H9 (cell line): ENCODE measurements at regions not wholly inside any gene's neighbourhood (a gene's known extent, or its start where the extent isn't known, plus 50 kb on each side); places are given as distances from the start of the nearest gene placed in this dataset.

Experiments used
- DNase-seq: peaks from one replicate; pipeline ENCODE4 v3.0.0-alpha.2; 2017
- H2AFZ ChIP-seq: one replicate; pipeline ENCODE4 v1.6.1; 2013; ENCODE audit warnings: mild to moderate bottlenecking, low read length, control low read depth, moderate library complexity
- H2AK5ac ChIP-seq: 2 replicates; pipeline ENCODE4 v1.6.1; 2013; ENCODE audit warnings: low read length, control low read depth, mixed read lengths; ENCODE audit not compliant: insufficient read length
- H2BK120ac ChIP-seq: one replicate; pipeline ENCODE4 v1.6.1; 2013; ENCODE audit warnings: low read depth, mild to moderate bottlenecking, low read length, control low read depth, inconsistent platforms; ENCODE audit not compliant: poor library complexity, severe bottlenecking
- H2BK12ac ChIP-seq: 2 replicates; pipeline ENCODE4 v1.6.1; 2013; ENCODE audit warnings: low read length, control low read depth, mixed read lengths, low read depth; ENCODE audit not compliant: insufficient read length
- H2BK15ac ChIP-seq: 2 replicates; pipeline ENCODE4 v1.6.1; 2013; ENCODE audit warnings: low read depth, low read length, control low read depth
- H2BK20ac ChIP-seq: one replicate; pipeline ENCODE4 v1.6.1; 2013; ENCODE audit warnings: low read depth, mild to moderate bottlenecking, low read length, control low read depth, inconsistent platforms; ENCODE audit not compliant: poor library complexity, severe bottlenecking
- H2BK5ac ChIP-seq: 2 replicates; pipeline ENCODE4 v1.6.1; 2013; ENCODE audit warnings: low read length, control low read depth, mixed read lengths; ENCODE audit not compliant: insufficient read length
- H3K14ac ChIP-seq: 2 replicates; pipeline ENCODE4 v1.6.1; 2013; ENCODE audit warnings: low read length, control low read depth; ENCODE audit not compliant: insufficient read depth
- H3K18ac ChIP-seq: 2 replicates; pipeline ENCODE4 v1.6.1; 2013; ENCODE audit warnings: low read depth, mild to moderate bottlenecking, mixed read lengths, low read length, control low read depth; ENCODE audit not compliant: insufficient read length
- H3K23ac ChIP-seq: 2 replicates; pipeline ENCODE4 v1.6.1; 2013; ENCODE audit warnings: low read length, control low read depth, mixed read lengths, low read depth; ENCODE audit not compliant: insufficient read length
- H3K23me2 ChIP-seq: 2 replicates; pipeline ENCODE4 v1.6.1; 2013; ENCODE audit warnings: low read depth, mild to moderate bottlenecking, mixed read lengths, low read length, control low read depth; ENCODE audit not compliant: insufficient read length, poor library complexity, severe bottlenecking
- H3K27ac ChIP-seq: 2 replicates; pipeline ENCODE4 v1.5.1; 2013; ENCODE audit warnings: low read length, control low read depth, mixed read lengths, low read depth; ENCODE audit not compliant: insufficient read length
- H3K27me3 ChIP-seq: 2 replicates; pipeline ENCODE4 v1.6.1; 2013; ENCODE audit warnings: low read length, control low read depth, inconsistent platforms; ENCODE audit not compliant: insufficient read depth
- H3K4ac ChIP-seq: 2 replicates; pipeline ENCODE4 v1.6.1; 2013; ENCODE audit warnings: low read depth, mild to moderate bottlenecking, control low read depth, inconsistent platforms, low read length, moderate library complexity
- H3K4me1 ChIP-seq: 2 replicates; pipeline ENCODE4 v1.6.1; 2013; ENCODE audit warnings: low read length, control low read depth, inconsistent platforms; ENCODE audit not compliant: insufficient read depth
- H3K4me2 ChIP-seq: 2 replicates; pipeline ENCODE4 v1.6.1; 2013; ENCODE audit warnings: low read length, control low read depth, mixed read lengths; ENCODE audit not compliant: insufficient read length, insufficient read depth
- H3K56ac ChIP-seq: 2 replicates; pipeline ENCODE4 v1.6.1; 2013; ENCODE audit warnings: low read depth, mild to moderate bottlenecking, mixed read lengths, low read length, control low read depth; ENCODE audit not compliant: insufficient read length
- H3K79me1 ChIP-seq: 2 replicates; pipeline ENCODE4 v1.6.1; 2013; ENCODE audit warnings: low read depth, mild to moderate bottlenecking, moderate library complexity, low read length, control low read depth, inconsistent platforms; ENCODE audit not compliant: insufficient read depth, poor library complexity, severe bottlenecking
- H3K79me2 ChIP-seq: 2 replicates; pipeline ENCODE4 v1.6.1; 2013; ENCODE audit warnings: low read length, control low read depth, inconsistent platforms; ENCODE audit not compliant: insufficient read depth
- H3K9ac ChIP-seq: 2 replicates; pipeline ENCODE4 v1.6.1; 2013; ENCODE audit warnings: low read length, control low read depth, mixed read lengths; ENCODE audit not compliant: insufficient read length; ENCODE audit errors: extremely low read depth
- H3K9me3 ChIP-seq: one replicate; pipeline ENCODE4 v1.6.1; 2013; ENCODE audit warnings: low read depth, low read length, inconsistent platforms; ENCODE audit not compliant: control insufficient read depth
- H3T11ph ChIP-seq: one replicate; pipeline ENCODE4 v1.6.1; 2013; ENCODE audit warnings: mild to moderate bottlenecking, low read length, control low read depth, inconsistent platforms
- H4K20me1 ChIP-seq: one replicate; pipeline ENCODE4 v1.6.1; 2013; ENCODE audit not compliant: control insufficient read depth, insufficient read length, insufficient read depth
- H4K5ac ChIP-seq: 2 replicates; pipeline ENCODE4 v1.6.1; 2013; ENCODE audit warnings: low read depth, mild to moderate bottlenecking, mixed read lengths, low read length, control low read depth; ENCODE audit not compliant: insufficient read length
- H4K8ac ChIP-seq: replicated peaks from 2 replicates; pipeline ENCODE4 v1.6.1; 2013; ENCODE audit warnings: low read length, control low read depth, mixed read lengths, low read depth; ENCODE audit not compliant: insufficient read length
- H4K91ac ChIP-seq: 2 replicates; pipeline ENCODE4 v1.6.1; 2013; ENCODE audit warnings: low read depth, mild to moderate bottlenecking, moderate library complexity, mixed read lengths, low read length, control low read depth; ENCODE audit not compliant: insufficient read length
- H3K27ac Mint-ChIP-seq, 3 experiments: 2 replicates in 2 of 3; 3 replicates in 1 of 3; pipeline ENCODE4 v1.8.0; 2020 to 2021; ENCODE audit warnings: mixed read lengths in 3 of 3, mild to moderate bottlenecking in 1 of 3, moderate library complexity in 1 of 3
- H3K27me3 Mint-ChIP-seq: 2 replicates; pipeline ENCODE4 v1.8.0; 2021; ENCODE audit warnings: low read depth, mild to moderate bottlenecking, moderate library complexity, mixed read lengths
- H3K36me3 Mint-ChIP-seq, 3 experiments: 2 replicates in 2 of 3; 3 replicates in 1 of 3; pipeline ENCODE4 v1.8.0; 2020 to 2021; ENCODE audit warnings: low read depth in 3 of 3, mixed read lengths in 3 of 3; ENCODE audit not compliant: insufficient read depth in 1 of 3
- H3K4me1 Mint-ChIP-seq, 2 experiments: 2 replicates each; pipeline ENCODE4 v1.8.0; 2020; ENCODE audit warnings: mixed read lengths in 2 of 2
- H3K4me3 Mint-ChIP-seq, 2 experiments: 2 replicates in 1 of 2; 3 replicates in 1 of 2; pipeline ENCODE4 v1.8.0; 2020 to 2021; ENCODE audit warnings: mild to moderate bottlenecking in 2 of 2, mixed read lengths in 2 of 2, moderate library complexity in 1 of 2
- H3K9me3 Mint-ChIP-seq, 2 experiments: 2 replicates in 1 of 2; 3 replicates in 1 of 2; pipeline ENCODE4 v1.8.0; 2020; ENCODE audit warnings: mild to moderate bottlenecking in 2 of 2, mixed read lengths in 2 of 2, moderate library complexity in 1 of 2
- WGBS: extraction: QIAGEN DNeasy Blood & Tissue Kit; methylation state at CpG from one replicate; pipeline ENCODE4 v1.1.7; 2013; ENCODE audit warnings: missing lambda C conversion rate, low lambda C conversion rate, mixed read lengths; ENCODE audit not compliant: insufficient read length; ENCODE audit errors: extremely low coverage; 5-methylcytosine and 5-hydroxymethylcytosine counted together
- TF ChIP-seq, protein P1 (sequence below): fragments of 200-600 bp; sonication (generic); conservative IDR thresholded peaks from 3 replicates; pipeline ENCODE4 v1.8.0; 2021; ENCODE audit warnings: antibody characterized with exemption, mild to moderate bottlenecking

DNA sequence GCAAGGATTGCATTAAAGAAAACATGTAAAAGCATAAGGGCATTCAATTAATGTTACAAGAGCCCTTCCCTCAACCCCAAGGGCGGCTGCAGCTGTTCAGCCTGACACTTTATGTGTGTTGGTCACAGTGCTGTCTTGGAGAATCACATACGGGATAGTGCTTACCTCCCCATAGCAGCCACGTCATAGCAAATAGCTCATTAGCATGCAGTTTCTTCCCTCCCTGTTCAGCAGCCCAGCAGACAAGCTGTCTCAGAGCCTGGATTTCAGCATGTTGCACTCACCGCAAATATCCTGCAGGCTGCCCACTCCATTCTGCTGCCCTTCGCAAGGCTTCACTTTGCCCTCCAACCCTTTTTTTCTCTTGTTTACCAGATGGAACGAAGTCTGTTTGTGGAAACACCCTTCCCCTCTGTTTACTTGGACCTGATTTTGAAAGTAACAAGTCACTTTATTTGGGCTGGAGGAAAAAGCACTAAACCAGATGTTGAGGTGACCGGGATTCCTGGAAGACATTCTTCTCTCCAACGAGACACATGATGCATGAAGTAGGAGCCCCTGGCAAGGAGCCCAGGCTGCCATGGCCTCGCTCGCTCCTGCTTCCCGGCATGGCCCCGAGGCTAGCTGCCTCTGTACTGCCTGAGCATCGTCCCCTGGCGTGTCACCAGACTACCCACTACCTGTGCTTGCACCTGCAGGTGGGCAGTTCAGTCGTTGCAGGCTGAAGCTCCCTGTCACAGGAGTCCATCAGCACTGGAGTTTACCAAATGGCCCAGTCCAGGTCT is 151.6 kb upstream of the GMDS start:
- no peaks in the 10 kb centered on the region for H3K9me3 ChIP-seq
- peak overlapping the region; percentile 41; the same call in 1 of the 2 replicates for H3K14ac ChIP-seq
- H2AFZ ChIP-seq = no peak overlapping the region
- no peak overlapping the region for H2BK5ac ChIP-seq
- Mint-ChIP-seq H3K27me3 (peaks cover 4% of the 10 kb centered on the region), H3K4me1 (no peaks in the 10 kb centered on the region), H3K4me3 (no peak overlapping the region; a peak in 1 of 5 replicates), H3K27ac (peak overlapping the region in 1 of 3 experiments; percentile 79; a peak in 2 of 7 replicates), H3K9me3 (peaks cover 12 to 22% of the 10 kb centered on the region in 2 experiments; a peak in 4 of 5 replicates), H3K36me3 (peaks cover 2 to 19% (median 6%) of the 10 kb centered on the region in 3 experiments; a peak in 4 of 7 replicates)
- H4K8ac ChIP-seq = no peak overlapping the region
- no peak overlapping the region for H2BK15ac ChIP-seq
- H3K23me2 ChIP-seq = no peaks in the 10 kb centered on the region
- H2BK20ac ChIP-seq = no peak overlapping the region
- H3K27ac ChIP-seq = no peak overlapping the region
- no peak overlapping the region for H3K4ac ChIP-seq
- no peak overlapping the region for H3K9ac ChIP-seq
- H3T11ph ChIP-seq = no peak overlapping the region
- no peak overlapping the region for H3K23ac ChIP-seq
- no peak overlapping the region for H2AK5ac ChIP-seq
- no peak overlapping the region for H3K56ac ChIP-seq
- no peak overlapping the region for H4K5ac ChIP-seq
- H4K20me1 ChIP-seq = no peaks in the 10 kb centered on the region
- H3K79me2 ChIP-seq = no peaks in the 10 kb centered on the region
- H3K27me3 ChIP-seq = no peaks in the 10 kb centered on the region
- H3K79me1 ChIP-seq = no peaks in the 10 kb centered on the region
- H3K4me2 ChIP-seq = no peak overlapping the region
- no peak overlapping the region for H4K91ac ChIP-seq
- H2BK12ac ChIP-seq = no peak overlapping the region
- H2BK120ac ChIP-seq = no peak overlapping the region
- no peaks in the 10 kb centered on the region for H3K4me1 ChIP-seq
- TF ChIP-seq, protein P1, sequence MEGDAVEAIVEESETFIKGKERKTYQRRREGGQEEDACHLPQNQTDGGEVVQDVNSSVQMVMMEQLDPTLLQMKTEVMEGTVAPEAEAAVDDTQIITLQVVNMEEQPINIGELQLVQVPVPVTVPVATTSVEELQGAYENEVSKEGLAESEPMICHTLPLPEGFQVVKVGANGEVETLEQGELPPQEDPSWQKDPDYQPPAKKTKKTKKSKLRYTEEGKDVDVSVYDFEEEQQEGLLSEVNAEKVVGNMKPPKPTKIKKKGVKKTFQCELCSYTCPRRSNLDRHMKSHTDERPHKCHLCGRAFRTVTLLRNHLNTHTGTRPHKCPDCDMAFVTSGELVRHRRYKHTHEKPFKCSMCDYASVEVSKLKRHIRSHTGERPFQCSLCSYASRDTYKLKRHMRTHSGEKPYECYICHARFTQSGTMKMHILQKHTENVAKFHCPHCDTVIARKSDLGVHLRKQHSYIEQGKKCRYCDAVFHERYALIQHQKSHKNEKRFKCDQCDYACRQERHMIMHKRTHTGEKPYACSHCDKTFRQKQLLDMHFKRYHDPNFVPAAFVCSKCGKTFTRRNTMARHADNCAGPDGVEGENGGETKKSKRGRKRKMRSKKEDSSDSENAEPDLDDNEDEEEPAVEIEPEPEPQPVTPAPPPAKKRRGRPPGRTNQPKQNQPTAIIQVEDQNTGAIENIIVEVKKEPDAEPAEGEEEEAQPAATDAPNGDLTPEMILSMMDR = no peak
- no peak for DNase-seq
- no peak overlapping the region for H3K18ac ChIP-seq
- no CpG with 5 or more reads among the region's 15 CpGs for whole genome bisulfite sequencing
